Activated CD4-positive, alpha-beta T cell treated with anti-CD3 and anti-CD28 coated beads for 48 hours (primary cell): ENCODE measurements at regions not wholly inside any gene's neighbourhood (a gene's known extent, or its start where the extent isn't known, plus 50 kb on each side); places are given as distances from the start of the nearest gene placed in this dataset.
"Not testable (repeated sequence)": the region's sequence is repeated elsewhere in the genome, so short reads cannot be mapped to it uniquely, and the experiment has no call there.

ENCODE experiments used
- DNase-seq: peaks from one replicate; pipeline ENCODE4 v3.0.0-alpha.2; 2020

DNA sequence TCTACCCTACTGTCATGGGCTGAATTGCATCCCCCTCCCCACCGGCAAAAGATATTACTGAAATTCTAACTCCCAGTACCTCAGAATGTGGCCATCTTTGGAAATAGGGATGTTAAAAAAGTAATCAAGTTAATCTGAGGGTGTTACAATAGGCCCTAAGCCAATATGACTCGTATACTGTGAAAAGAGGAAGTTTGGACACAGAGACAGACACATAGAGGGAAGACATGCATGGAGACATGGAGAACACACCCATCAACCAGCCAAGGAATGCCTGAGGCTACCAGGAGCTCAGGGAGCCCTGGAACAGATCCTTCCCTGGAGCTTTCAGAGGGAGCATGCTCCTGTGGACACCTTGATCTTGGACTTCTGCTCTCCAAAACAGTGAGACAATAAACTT is 138.2 kb upstream of the ADO start:
- no peak for DNase-seq

DNA sequence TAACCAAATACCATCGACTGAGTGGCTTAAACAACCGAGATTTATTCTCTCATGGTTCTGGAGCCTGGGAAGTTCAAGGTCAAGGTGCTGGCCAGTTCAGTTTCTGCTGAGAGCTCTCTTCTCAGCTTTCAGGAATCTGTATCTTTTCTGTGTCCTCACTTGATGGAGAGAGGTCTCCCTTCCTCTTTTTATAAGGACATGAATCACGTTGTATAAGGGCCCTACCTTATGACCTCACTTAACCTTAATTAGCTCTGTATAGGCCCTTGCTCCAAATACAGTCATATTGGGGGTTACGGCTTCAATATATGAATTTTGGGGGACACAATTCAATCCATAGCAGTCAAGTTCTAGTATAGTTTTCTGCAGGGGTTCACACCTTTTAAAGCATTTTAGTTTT is 135.2 kb upstream of the ADO start:
- DNase-seq: no peak

DNA sequence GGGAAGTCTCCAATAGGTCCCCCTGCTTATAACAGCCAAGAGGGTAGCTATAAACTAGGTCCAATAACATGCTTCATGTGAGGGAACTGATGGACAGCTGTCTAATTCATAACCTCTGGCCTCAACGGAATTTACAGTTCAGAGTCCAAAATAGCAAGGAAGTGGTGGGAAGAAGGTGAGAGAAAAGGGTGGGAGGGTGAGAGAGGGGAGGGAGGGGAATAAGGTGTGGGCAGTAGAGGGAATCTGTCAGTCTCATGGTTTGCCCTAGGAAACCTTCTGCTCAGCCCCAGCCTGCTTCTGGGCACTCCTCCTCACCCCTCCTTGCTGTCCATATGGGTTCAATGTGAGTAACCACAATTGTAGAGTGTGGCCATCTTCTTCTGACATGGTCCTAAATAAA is 133.4 kb upstream of the ADO start:
- no peak for DNase-seq

DNA sequence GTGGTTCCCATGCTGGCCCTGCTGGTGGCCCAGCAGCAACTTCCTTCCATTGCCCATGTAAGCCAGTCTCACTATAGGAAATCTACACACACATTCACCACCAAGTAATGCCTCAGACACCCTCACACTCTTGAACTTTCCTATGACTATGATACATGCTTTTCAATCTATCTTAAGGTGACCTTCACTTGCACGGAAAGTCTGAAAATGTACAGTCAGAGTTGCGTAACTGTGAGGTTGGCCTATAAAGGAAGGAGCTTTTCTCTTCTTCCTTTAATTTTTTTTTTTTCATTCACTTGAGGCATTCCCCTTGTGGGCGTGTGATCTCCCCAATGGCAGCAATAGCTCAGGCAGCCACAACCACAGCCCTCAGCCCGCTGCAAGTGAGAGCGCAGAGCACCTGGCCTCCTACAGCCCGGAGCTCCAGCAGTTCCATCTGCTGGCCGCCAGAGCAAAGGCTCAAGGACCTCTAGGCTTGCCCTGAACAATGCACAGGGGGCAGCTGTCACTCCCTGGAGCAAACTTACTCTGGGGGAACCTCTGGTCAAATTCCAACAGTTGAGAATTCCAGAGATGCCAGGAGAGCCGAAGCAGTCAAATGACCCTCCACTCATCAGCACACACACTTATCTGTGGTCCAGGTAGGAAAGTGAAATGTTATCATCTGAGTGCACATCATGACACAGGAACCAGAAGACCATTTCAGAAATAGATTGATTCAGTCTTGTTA is 123.1 kb upstream of the ADO start:
- peak; percentile 89 for DNase-seq

DNA sequence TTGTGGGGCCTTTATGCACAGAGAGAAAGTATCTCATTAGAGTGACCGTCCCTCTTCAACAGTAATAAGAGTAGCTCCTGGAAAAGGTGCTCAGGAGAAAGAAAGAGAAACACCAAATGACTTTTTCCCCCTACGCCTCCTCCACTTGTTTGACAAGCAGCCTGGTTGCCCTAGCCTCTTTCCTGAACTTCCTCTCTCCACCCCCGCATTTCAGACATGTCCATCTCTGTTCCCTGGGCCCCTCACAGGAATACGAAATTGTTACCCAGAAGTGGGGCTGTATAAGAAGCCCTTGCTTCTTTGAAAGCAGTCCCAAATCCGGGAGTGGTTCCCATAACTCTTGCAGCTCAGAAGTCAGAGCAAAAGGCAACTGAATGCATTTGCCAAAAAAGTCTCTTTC is 119.6 kb upstream of the ADO start:
- DNase-seq: no peak

DNA sequence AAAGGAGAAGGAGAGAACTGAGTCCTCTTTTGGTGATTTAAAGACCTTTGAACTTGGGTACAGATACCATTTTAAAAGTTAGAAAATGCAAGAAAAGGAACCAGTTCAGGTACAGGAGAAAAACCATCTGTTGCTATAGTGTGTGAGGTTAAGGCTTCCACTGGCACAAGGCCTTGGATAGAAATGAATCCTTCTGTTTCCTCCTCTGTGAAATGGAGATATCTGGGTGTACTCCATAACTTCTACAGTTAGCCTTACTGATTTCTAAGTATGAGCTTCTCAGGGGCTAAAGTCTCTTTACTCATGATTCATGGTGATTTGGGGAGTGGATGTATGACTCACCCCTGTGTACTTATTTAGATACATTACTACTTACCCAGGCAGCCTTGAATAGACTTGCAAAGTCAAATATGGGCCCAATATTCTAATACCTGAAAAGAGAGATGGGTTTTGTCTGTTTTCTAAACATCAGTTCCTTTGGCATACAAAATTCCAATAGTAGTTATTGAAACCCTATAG is 117.2 kb upstream of the ADO start:
- DNase-seq: no peak

DNA sequence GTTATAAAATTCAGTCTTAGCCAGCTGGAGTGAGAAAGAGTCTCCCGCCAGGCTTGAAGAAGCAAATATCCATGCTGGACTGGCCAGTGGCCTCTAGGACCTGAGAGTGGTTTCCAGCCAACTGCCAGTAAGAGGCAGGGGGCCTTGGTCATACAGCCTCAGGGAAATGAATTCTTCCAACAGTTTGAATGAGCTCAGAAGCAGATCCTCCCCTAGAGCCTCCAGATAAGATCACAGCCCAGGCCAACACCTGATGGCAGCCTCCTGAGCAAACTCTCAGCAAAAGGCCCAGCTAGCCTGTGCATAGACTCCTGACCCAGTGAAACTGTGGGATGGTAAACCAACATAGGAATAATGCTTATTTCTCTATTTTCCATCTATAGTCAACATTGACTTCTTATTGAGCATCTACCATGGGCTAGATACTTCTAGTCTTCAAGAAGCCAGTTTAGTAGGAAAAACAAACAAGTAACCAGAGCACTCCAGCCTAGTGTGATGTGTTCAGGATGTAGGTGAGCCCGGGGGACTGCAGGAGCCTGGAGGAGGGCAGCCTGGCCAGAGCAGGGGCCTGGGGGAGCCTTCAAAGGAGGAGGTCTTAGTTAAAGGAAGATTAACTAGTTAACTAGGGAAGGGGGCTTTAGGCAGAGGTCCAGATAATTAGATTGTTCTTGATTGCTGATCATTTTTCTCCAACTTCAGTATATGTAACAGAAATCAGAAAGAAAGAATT is 115.4 kb upstream of the ADO start:
- DNase-seq: no peak

DNA sequence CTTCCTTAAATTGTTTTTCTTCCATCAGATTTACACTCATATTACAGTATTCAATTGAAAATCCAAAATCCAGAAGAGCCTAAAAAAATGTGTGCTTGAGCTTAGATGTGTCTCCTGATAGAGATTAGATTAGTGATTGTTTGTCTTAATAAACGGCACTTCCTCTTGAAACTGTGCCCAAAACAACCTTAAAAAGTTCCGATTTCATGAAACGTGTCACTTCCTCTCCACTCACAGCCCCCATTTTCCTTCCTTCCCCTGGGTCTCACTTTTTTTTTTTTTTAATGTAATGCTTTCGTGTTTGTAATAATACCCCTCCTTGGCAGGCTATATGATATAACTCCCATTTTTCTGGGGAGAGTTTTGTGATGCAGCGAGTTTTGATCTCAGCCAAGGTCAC is 114.8 kb upstream of the ADO start:
- DNase-seq: no peak

DNA sequence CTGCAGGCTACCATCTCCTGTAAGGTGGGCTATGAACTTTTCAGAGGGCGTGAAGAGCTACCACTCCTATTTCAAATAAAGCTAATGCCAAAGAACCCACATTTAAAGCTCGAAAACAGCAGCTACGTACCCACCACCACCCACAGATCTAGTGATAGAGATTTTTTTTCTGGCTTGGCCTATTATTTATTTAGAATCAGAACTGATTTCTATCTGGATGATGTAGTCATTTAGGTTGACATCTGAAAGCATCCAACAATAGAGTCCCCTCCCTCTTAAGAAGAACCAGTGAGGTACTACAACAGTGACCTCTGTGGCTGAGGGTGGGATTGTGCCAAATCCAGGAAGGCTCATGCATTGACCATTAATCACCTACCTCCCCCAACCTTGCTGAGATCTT is 113.8 kb upstream of the ADO start:
- DNase-seq: no peak

DNA sequence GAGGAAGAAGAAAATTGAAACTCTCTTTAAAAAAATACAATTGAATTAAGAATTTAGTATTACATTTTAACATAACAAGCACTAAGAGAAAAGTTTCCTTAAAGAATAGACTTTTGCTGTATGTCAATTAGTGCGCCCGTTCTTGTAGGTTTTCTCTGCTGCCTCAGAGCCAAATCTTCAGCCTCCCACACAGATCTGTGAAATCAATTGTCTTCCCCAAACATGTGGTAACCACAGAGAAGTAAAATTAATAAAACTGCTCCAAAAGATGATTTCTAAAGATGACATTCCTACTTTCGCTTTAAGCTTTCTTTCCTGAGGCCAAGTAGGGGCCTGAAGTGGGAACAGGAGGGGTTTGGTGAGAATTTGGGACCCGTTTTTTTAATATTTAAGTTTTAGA is 113.2 kb upstream of the ADO start:
- DNase-seq: no peak

DNA sequence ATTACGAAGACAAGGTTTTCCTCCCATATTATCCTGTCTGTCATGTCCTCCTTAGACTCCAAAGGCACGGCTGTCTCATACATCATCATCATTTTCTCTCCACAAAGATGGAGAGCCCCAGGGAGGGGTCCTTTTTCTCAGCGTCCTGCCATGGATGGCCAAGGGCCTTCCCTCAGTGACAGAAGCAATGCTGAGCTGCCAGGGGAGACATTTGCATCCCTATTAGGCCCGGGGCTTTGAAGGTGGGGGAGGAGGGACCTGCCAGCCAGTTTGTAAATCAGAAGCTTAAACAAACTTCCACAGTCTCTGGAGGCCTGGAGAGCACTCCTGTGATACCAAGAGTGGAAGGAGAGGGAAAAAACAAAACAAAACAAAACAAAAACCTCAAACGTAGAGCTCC is 112.4 kb upstream of the ADO start:
- DNase-seq: no peak

DNA sequence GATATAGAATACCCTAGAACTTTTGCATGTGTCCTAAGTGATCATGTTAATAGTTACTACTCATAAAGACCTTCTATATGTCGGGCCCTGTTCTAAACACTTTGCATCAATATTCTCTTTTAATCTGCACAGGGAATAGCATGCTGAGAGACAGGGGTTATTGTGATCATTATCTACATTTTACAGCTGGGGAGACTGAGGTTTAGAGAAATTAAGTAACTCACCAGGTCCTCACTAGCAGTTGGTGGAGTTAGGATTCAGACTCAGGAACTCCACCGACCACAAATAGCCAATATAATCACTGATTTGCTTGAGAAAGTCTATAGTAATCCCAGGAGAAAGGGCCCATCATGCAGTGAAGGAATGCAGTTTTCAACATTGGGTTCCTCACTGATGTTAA is 111.2 kb upstream of the ADO start:
- no peak for DNase-seq

DNA sequence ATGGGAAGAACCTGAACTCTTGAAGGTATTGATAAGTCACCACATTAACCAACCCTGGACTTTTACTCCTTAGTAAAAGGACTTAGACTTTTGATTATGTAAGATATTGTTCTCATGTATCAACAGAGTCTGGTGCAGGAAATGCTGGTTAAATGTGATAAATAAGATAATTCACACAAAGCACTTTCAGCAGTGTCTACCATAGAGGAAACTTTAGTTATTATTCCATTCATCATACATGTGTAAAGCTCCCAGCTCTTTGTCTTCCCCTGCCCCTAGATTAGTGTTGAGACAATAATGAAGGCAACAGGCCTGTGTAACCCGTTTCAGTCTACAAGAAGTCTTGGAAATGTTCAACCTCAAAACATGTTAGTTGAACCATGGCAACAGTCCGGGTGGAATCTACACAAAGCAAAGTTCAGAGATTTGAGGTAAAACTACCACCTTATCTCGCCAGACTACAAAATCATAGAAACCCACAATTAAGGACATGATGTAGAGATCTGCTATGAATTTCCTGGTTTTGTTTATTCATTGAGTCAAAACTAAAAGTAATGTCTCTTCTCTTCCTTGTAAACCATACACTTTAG is 109.9 kb upstream of the ADO start:
- no peak for DNase-seq

DNA sequence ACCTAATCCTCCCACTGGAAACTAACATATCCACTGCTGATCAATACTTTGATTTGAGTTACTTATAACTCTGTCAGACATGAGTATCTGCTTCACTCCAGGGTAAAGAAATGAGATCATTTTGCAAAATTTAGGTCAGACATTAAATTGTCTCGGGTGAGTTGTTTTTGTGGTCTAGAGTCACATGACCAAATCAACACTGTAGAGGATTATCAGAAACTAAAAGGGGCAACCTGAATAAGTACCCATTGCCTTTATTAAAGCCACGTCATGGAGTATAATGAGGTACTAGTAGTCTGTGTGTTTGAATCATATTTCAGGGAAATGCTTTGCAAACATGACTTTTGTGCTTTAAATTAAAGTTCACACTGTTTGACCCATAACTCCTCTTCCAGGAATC is 107.7 kb upstream of the ADO start:
- DNase-seq: no peak

DNA sequence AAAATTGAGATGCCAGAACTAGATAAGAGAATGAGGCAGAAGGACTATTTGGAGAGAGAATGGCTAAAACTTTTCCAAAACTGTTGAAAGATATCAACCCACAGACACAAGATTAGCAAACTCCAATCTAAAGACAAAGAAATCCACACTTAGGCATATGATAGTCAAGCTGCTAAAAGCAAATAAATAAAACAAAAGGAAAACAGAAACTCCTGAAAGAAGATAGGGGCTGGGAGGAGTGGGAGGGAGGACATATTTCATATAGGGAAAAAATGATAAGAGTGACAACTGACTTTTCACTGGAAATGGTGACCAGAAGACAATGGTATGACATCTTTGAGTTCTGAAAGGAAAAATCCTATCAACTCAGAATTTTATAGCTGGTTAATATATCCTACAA is 105.4 kb upstream of the ADO start:
- no peak for DNase-seq

DNA sequence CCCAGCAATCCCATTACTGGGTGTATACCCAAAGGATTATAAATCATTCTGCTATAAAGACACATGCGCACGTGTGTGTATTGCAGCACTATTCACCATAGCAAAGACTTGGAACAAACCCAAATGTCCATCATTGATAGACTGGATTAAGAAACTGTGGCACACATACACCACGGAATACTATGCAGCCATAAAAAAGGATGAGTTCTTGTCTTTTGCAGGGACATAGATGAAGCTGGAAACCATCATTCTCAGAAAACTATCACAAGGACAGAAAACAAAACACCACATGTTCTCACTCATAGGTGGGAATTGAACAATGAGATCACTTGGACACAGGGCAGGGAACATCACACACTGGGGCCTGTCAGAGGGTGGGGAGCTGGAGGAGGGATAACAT is 100.4 kb upstream of the ADO start:
- DNase-seq: not testable (repeated sequence)

DNA sequence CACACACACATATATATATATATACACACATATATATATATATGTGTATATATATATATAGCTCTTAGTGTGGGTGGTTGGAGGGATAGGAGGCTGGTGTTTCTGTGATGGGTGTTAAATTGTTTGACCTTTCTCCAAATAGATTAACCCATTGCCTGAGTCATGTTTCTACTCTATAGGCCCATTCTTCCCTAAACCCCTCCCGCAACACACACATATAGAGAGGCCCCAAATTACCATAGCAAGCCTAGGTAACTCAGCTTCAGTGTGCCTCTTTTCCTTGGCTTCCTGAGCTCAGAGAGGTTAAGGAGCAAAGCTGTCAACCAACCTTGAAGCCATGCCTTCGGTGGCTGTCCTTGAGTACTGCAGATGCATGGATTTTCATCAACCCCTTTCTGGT is 98.7 kb upstream of the ADO start:
- no peak for DNase-seq

DNA sequence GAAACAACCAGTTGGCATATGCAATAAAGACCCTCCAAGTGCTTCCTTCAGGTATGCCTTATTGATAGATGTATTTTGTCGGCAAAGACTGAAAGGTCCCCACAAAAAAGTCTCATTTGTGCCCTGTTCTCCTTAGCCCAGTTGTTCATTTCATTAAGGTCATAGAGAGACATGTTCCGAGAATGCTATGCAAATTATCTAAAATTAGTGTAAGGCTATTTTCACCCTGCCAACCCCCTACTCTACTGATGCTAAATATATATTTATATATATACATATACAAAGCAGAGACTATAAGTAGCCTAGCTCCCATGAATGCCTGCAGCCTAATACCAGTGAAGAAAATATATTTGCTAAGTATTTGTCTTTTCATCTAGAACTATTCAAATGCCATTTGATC is 96.7 kb upstream of the ADO start:
- DNase-seq: no peak

DNA sequence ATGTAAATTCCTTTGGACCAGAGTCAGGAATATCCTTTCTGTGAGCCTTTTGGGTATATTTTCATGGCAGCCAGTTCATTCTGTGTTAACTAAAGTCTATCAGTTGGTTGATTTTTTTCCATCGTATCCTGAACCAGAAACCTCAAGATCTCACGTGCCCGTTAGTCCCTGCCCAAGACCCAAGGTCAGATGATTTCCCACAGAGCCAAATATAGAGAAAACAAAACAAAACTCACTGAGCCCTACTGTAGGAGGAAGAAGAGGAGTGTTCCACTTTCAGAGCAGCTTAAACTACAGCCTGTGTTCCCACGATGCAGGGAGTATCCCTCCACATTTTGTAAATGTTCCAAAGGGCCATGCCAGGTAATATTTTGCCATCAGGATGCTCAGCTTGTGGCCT is 96.0 kb upstream of the ADO start:
- no peak for DNase-seq

DNA sequence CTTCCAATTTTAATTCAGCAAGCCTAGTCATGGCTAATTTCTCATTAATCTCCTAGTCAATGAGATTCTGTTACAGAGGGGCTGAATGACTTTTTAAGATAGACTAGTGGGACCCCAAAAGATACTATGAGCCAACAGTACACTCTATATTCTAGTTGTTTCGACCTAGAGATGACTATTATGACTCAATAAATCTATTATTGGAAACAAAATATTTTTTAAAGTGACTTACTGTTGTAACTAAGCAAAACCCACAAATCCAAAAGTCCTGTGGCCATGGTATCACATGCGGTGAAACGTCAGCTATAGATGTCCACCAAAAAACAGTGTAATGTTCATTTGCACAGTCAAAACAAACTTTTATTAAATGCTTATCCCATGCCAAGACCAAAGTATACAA is 95.3 kb upstream of the ADO start:
- DNase-seq: no peak

DNA sequence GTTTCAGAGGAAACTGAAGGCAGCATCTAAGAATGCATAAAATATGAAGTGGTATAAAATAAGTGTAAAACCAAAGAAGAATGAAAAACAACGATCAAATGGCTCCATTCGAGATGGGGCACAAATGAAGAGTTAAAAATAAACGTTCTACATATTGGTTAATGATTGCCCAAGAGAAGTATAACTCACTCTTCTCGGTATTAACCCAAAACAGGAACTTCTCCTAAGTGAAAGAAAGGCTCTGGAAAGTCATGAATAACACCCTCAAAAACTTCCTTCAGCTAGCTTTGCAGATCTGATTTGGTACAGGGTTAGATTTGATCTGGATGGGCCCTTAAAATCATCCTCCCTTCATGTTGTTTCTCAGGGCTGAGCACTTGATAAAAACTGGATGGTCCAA is 94.3 kb upstream of the ADO start:
- DNase-seq: no peak

DNA sequence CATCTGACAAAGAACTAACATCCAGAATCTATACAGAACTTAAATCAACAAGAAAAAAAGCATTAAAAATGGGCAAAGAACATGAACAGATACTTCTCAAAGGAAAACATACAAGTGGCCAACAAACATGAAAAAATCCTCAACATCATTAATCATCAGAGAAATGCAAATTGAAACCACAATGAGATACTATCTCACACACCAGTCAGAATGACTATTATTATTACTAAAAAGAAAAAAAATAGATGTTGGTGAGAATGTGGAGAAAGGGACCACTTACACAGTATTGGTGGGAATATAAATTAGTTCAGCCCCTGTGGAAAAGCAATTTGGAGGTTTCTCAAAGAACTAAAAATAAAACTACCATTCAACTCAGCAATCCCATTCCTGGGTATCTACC is 89.1 kb upstream of the ADO start:
- no peak for DNase-seq

DNA sequence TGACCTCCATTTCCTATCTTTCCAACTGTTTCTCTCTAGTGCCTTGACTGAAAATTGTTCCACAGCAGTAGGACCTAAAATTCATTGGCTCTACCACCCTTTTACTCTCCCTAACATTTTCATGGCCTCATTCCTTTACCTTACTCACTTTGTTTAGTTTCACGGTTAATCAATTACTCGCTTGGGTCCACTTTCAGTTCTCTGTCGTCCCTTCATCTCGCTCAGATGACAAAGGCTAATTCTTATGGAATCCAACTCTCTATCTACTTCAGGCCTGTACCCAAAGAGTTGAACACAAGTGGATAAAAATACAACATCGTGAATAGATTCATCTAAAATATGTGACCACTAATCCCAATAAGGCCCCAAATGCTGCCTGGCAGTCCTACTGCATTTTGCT is 85.9 kb upstream of the ADO start:
- DNase-seq: no peak

DNA sequence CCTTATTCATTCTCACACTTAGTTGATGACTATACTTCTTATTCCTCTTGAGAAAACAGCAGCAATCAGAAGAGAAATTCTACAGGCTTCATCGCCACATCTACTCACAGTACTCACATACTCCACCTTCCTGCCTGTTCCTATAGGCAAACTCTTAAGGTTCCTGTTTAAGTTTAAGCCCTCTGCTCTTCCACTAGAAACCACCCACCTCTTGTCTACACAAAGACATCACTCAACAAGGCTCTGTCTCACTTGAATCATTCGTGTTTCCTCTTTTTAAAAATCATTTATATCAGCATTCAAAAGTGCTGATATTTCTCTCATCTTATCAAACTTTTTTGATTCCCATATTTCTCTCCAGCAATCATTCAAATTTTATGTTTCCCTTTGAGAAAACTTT is 85.5 kb upstream of the ADO start:
- DNase-seq: no peak
